22Rv1 (cell line): ENCODE measurements at regions not wholly inside any gene's neighbourhood (a gene's known extent, or its start where the extent isn't known, plus 50 kb on each side); places are given as distances from the start of the nearest gene placed in this dataset.

Experiments used
- ZFX ChIP-seq: fragments of 450-650 bp; IDR thresholded peaks from 2 replicates; pipeline ENCODE4 v1.6.1; 2017; ENCODE audit warnings: antibody characterized with exemption, borderline replicate concordance
- TF ChIP-seq, protein P1 (sequence below): fragments of 450-650 bp; IDR thresholded peaks from 2 replicates; pipeline ENCODE4 v1.5.1; 2017; ENCODE audit warnings: mild to moderate bottlenecking

- TF ChIP-seq, protein P1, sequence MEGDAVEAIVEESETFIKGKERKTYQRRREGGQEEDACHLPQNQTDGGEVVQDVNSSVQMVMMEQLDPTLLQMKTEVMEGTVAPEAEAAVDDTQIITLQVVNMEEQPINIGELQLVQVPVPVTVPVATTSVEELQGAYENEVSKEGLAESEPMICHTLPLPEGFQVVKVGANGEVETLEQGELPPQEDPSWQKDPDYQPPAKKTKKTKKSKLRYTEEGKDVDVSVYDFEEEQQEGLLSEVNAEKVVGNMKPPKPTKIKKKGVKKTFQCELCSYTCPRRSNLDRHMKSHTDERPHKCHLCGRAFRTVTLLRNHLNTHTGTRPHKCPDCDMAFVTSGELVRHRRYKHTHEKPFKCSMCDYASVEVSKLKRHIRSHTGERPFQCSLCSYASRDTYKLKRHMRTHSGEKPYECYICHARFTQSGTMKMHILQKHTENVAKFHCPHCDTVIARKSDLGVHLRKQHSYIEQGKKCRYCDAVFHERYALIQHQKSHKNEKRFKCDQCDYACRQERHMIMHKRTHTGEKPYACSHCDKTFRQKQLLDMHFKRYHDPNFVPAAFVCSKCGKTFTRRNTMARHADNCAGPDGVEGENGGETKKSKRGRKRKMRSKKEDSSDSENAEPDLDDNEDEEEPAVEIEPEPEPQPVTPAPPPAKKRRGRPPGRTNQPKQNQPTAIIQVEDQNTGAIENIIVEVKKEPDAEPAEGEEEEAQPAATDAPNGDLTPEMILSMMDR: no peak
- no peak for TF ChIP-seq ZFX
Observed at GRCh38 chr5:5741418-5741817, 318.9 kb downstream of the ICE1 start.
